Hypothalamus (tissue), 51 donors: ENCODE measurements at regions not wholly inside any gene's neighbourhood (a gene's known extent, or its start where the extent isn't known, plus 50 kb on each side); places are given as distances from the start of the nearest gene placed in this dataset.
"Not testable (repeated sequence)": the region's sequence is repeated elsewhere in the genome, so short reads cannot be mapped to it uniquely, and the experiment has no call there.

Experiments used
- DNase-seq, 51 donors: peaks; one replicate each; lab custom pipeline; 2025; lab: John Stamatoyannopoulos, UW

- DNase-seq: no peak
These were observed 149.0 kb upstream of the HDAC4 start for GRCh38 chr2:239549711-239550255.

GRCh38 chr2:239548965-239549595, 148.3 kb upstream of the HDAC4 start:
- DNase-seq: no peak

- DNase-seq: no peak
These were observed 147.6 kb upstream of the HDAC4 start for GRCh38 chr2:239548451-239548871.

GRCh38 chr2:239547140-239547539, 146.3 kb upstream of the HDAC4 start:
- not testable (repeated sequence) for DNase-seq

GRCh38 chr2:239546541-239546940, 145.7 kb upstream of the HDAC4 start:
- DNase-seq: no peak

- no peak for DNase-seq
These were observed 145.0 kb upstream of the HDAC4 start for GRCh38 chr2:239545741-239546392.

- no peak for DNase-seq
These were observed 144.2 kb upstream of the HDAC4 start for GRCh38 chr2:239544918-239545465.

- DNase-seq: no peak
These were observed 143.5 kb upstream of the HDAC4 start for GRCh38 chr2:239544143-239544917.

- no peak for DNase-seq
These were observed 142.9 kb upstream of the HDAC4 start for GRCh38 chr2:239543702-239544101.

GRCh38 chr2:239540174-239540573, 139.4 kb upstream of the HDAC4 start:
- DNase-seq: no peak

GRCh38 chr2:239539776-239540100, 138.9 kb upstream of the HDAC4 start:
- DNase-seq: no peak

- no peak for DNase-seq
These were observed 138.4 kb upstream of the HDAC4 start for GRCh38 chr2:239539083-239539775.

GRCh38 chr2:239538357-239539052, 137.7 kb upstream of the HDAC4 start:
- DNase-seq: no peak

GRCh38 chr2:239537633-239538356, 137.0 kb upstream of the HDAC4 start:
- no peak for DNase-seq

GRCh38 chr2:239536186-239536585, 135.4 kb upstream of the HDAC4 start:
- DNase-seq: no peak

- DNase-seq: no peak
These were observed 134.8 kb upstream of the HDAC4 start for GRCh38 chr2:239535413-239536144.

GRCh38 chr2:239534581-239535412, 134.0 kb upstream of the HDAC4 start:
- no peak for DNase-seq
